ENCODE measurements at regions not wholly inside any gene's neighbourhood (a gene's known extent, or its start where the extent isn't known, plus 50 kb on each side); places are given as distances from the start of the nearest gene placed in this dataset.

DNA sequence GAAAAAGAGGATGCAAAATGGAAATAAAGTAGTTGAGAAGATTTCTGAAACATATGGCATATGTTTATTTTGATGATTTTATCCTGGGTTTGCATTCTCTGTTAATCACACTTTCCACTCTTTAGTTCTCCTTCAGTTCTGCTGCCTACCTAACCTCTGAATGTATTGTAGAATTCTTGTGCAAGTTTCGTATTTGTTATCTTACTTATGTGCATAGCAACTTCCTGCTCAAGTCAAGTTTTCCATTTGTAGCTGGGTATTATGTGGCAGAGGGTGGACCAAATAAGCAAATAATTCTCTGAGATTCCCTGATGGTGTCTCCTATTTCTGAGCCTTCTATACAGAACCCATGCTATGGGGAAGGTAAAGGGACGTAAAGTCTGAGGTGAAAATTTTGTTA, 381.6 kb downstream of the FOXG1 start:
- no peak overlapping the region for H3K14ac ChIP-seq (replicated peaks; ENCODE audit: low read depth, low read length)
- no peaks in the 10 kb centered on the region for H3K9me1 ChIP-seq (ENCODE audit: insufficient read depth, low read length)
- H2BK15ac ChIP-seq (ENCODE audit: low read depth, low read length): no peak overlapping the region
- no peak overlapping the region for H3K4me3 ChIP-seq (ENCODE audit: insufficient read depth, low read depth, low read length)
- WGBS, 2 experiments (ENCODE audit: extremely low coverage in 2 of 2, insufficient read length in 1 of 2): no CpG with 5 or more reads among the region's 2 CpGs
- ChIA-PET CTCF (no interaction called here), POLR2A (ENCODE audit: unreplicated experiment) (no interaction called here)
- no peak for ATAC-seq (ENCODE audit: low read depth)
- intact Hi-C loops (cut with micrococcal nuclease) (no loop called here), dilution Hi-C loops (cut with HindIII; ENCODE audit: low sequenced_read_pairs, unreplicated experiment) (no loop called here), in situ Hi-C loops (cut with MboI; ENCODE audit: low sequenced_read_pairs) (no loop called here)
- H3K18ac ChIP-seq (ENCODE audit: low read depth, low read length): no peak overlapping the region
- TF ChIP-seq USF2 (IDR thresholded peaks at IDR 0.05; ENCODE audit: low read depth, low read length) (no peak), CEBPB (IDR thresholded peaks at IDR 0.05; ENCODE audit: low read depth, low read length) (no peak), FOS (IDR thresholded peaks at IDR 0.05; ENCODE audit: low read depth, low read length) (no peak)
- no TSS peak for BruUV-seq (replicated peaks)
- H3K27me3 ChIP-seq (ENCODE audit: control insufficient read depth, insufficient read depth, low read length): no peaks in the 10 kb centered on the region
- no peak overlapping the region for H4K5ac ChIP-seq (ENCODE audit: low read depth, low read length)
- H2BK120ac ChIP-seq (ENCODE audit: low read depth, low read length): no peak overlapping the region
- H4K8ac ChIP-seq (ENCODE audit: low read depth in 2 of 2, low read length in 2 of 2): no peak overlapping the region
- H3K4me1 ChIP-seq (ENCODE audit: control insufficient read depth, insufficient read depth, low read length): no peaks in the 10 kb centered on the region
- H4K20me1 ChIP-seq (ENCODE audit: insufficient read depth, low read length): no peaks in the 10 kb centered on the region
- H3K4ac ChIP-seq (ENCODE audit: low read depth, low read length): no peak overlapping the region
- H2AFZ ChIP-seq (replicated peaks; ENCODE audit: low read length, poor library complexity): no peak overlapping the region
- H3K79me1 ChIP-seq (ENCODE audit: low read depth in 1 of 2, low read length in 2 of 2): no peaks in the 10 kb centered on the region
- no peak overlapping the region for H3K56ac ChIP-seq (ENCODE audit: extremely low read depth, insufficient read depth, low read length)
- no peaks in the 10 kb centered on the region for H3K36me3 ChIP-seq (ENCODE audit: control insufficient read depth, insufficient read depth, low read length)
- H3K4me2 ChIP-seq (ENCODE audit: low read depth, low read length): no peak overlapping the region
- no peak overlapping the region for H2BK20ac ChIP-seq (ENCODE audit: low read depth, low read length)
- H3K23ac ChIP-seq (ENCODE audit: low read depth, low read length): no peak overlapping the region
- no peak overlapping the region for H3K9ac ChIP-seq (ENCODE audit: low read depth, low read length)
- H4K91ac ChIP-seq (ENCODE audit: insufficient read depth, low read depth, low read length): no peak overlapping the region
- no peak overlapping the region for H3K27ac ChIP-seq (ENCODE audit: insufficient read depth, low read length)
- no peak overlapping the region for H2BK5ac ChIP-seq (ENCODE audit: low read depth, low read length, poor library complexity, severe bottlenecking)
- no peaks in the 10 kb centered on the region for H3K9me3 ChIP-seq (ENCODE audit: control insufficient read depth, insufficient read depth, low read length)
- no peak overlapping the region for H2AK5ac ChIP-seq (ENCODE audit: low read depth, low read length)
- DNase-seq: peak; percentile 16
- H2AK9ac ChIP-seq (replicated peaks; ENCODE audit: low read depth, low read length, poor library complexity): no peak overlapping the region

Measured in IMR-90 (cell line).